HUES48 (cell line): ENCODE measurements at regions not wholly inside any gene's neighbourhood (a gene's known extent, or its start where the extent isn't known, plus 50 kb on each side); places are given as distances from the start of the nearest gene placed in this dataset.
"Not testable (repeated sequence)": the region's sequence is repeated elsewhere in the genome, so short reads cannot be mapped to it uniquely, and the experiment has no call there.

Experiments used
- H3K27ac ChIP-seq: one replicate; pipeline ENCODE4 v1.7.0; 2013; ENCODE audit warnings: low read depth, low read length, inconsistent platforms
- H3K27me3 ChIP-seq: 2 replicates; pipeline ENCODE4 v1.6.1; 2013; ENCODE audit warnings: mild to moderate bottlenecking, low read length; ENCODE audit not compliant: control insufficient read depth, insufficient read depth
- H3K36me3 ChIP-seq: 2 replicates; pipeline ENCODE4 v1.6.1; 2013; ENCODE audit warnings: low read length; ENCODE audit not compliant: control insufficient read depth, insufficient read depth
- H3K4me1 ChIP-seq: 2 replicates; pipeline ENCODE4 v1.6.1; 2013; ENCODE audit warnings: mild to moderate bottlenecking, low read length; ENCODE audit not compliant: control insufficient read depth, insufficient read depth
- H3K4me3 ChIP-seq: 2 replicates; pipeline ENCODE4 v1.5.1; 2013; ENCODE audit warnings: mild to moderate bottlenecking, low read depth, low read length
- H3K9ac ChIP-seq: 2 replicates; pipeline ENCODE4 v1.6.1; 2013; ENCODE audit warnings: mild to moderate bottlenecking, low read depth, low read length, moderate library complexity
- H3K9me3 ChIP-seq: 2 replicates; pipeline ENCODE4 v1.6.1; 2013; ENCODE audit warnings: low read length; ENCODE audit not compliant: control insufficient read depth, insufficient read depth

DNA sequence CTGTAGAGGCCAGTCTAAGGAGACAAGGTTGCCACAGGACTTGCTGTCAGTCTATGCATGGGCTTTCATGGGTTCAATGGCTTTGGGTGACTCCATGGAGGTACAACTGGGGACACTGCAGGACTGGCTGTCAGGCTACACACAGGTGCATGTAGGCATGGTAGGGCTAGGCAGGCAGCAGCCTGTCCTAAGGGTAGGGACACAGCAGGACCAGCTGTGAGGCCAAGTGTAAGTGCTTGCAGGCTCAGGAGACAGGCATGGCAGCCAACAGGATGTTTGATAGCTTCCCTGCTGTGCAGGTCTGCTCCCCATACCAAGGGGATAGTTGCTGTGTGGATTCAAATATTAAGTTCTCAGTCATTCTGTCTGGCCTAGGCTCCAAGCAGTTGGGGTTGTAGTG, 181.0 kb upstream of the NPY start:
- no peak overlapping the region for H3K27ac ChIP-seq
- H3K4me3 ChIP-seq = no peak overlapping the region
- no peaks in the 10 kb centered on the region for H3K4me1 ChIP-seq
- no peaks in the 10 kb centered on the region for H3K27me3 ChIP-seq
- H3K36me3 ChIP-seq = no peaks in the 10 kb centered on the region
- no peaks in the 10 kb centered on the region for H3K9me3 ChIP-seq
- no peak overlapping the region for H3K9ac ChIP-seq

DNA sequence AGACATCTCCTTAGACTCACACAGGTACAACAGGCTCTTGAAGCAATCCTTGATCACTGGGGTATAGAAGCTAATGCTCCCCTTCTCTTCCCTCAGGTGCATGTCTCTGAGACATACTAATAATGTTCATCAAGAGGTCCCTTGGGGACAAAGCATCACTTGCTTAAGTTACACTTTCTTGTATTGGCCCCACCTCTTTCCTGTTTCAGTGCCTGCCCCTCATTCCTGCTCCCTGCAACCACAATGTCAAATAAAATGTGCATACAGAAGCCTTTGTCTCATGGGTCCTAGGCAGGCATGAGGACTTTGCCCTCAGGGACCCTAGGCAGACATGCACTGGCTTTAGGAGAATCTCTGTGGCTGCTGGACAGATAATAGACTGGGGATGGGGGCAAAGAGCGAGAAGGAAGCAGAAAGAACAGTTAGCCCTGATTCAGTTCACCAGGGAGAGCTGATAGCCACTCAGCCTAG, 175.0 kb upstream of the NPY start:
- Histone ChIP-seq H3K9me3 (no peaks in the 10 kb centered on the region), H3K4me3 (no peak overlapping the region), H3K4me1 (no peaks in the 10 kb centered on the region), H3K27ac (no peak overlapping the region), H3K9ac (no peak overlapping the region), H3K36me3 (no peaks in the 10 kb centered on the region), H3K27me3 (no peaks in the 10 kb centered on the region)

DNA sequence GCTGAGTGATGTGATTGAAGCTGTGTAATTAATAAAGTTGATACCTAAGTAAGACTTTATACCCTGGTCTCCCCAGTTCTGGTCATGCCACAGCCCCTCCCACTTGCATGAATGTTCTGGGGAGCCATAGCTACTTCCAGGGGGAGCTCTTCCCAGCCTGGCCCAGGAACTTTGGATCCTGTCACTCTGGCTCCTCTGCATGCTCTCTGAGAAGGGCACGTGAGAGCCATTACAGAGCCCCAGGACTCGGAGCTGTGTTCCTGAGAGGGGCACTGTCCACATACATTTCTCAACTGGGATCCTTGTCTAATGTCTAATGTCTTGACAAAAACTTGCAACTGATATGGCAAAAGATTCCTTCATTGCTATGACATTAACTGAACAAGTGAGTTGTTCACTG, 173.9 kb upstream of the NPY start:
- Histone ChIP-seq H3K4me3 (no peak overlapping the region), H3K27me3 (no peaks in the 10 kb centered on the region), H3K36me3 (no peaks in the 10 kb centered on the region), H3K4me1 (no peaks in the 10 kb centered on the region), H3K9ac (no peak overlapping the region), H3K9me3 (no peaks in the 10 kb centered on the region), H3K27ac (no peak overlapping the region)

DNA sequence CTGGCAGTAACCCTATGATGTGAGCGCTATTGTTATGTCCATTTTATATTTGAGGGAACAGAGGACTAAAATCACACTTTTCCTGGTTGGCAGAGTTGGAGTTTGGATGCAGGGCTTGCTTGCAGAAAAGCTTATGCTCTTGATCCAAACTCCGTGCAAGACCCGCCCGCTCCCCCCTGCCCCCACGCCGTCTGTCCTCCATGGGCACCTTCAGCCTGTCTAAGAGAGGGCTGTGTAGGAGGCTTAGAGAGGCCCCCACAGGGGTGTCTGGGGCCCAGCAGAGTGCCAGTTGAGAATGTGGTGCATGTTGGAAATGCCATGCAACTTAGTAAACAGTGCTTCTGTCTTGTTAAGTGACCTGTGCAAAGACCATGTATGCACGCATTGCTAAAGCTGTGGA, 170.5 kb upstream of the NPY start:
- Histone ChIP-seq H3K4me1 (no peaks in the 10 kb centered on the region), H3K4me3 (no peak overlapping the region), H3K36me3 (no peaks in the 10 kb centered on the region), H3K9me3 (no peaks in the 10 kb centered on the region), H3K27ac (no peak overlapping the region), H3K9ac (no peak overlapping the region), H3K27me3 (no peaks in the 10 kb centered on the region)

DNA sequence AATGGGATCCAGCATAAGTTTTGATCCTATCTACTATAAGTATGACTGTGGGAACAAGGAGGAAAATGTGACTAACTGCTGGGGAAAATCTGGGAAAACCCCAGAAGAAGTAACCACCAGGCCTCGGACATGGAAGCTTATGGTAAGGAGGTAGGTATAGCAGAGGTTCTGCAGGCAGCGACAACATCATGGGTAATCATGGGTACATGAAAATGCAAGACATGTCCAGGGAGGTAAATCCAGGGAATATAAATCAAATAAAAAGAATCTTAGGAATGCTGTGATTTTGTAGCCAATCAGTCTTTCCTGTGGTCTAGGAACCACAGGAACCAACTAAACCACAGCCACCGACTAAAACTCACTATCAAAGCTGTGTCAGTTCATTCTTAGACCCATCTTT, 168.3 kb upstream of the NPY start:
- Histone ChIP-seq H3K9me3 (no peaks in the 10 kb centered on the region), H3K27me3 (no peaks in the 10 kb centered on the region), H3K4me3 (no peak overlapping the region), H3K4me1 (peaks cover 11% of the 10 kb centered on the region), H3K36me3 (no peaks in the 10 kb centered on the region), H3K27ac (no peak overlapping the region), H3K9ac (no peak overlapping the region)

DNA sequence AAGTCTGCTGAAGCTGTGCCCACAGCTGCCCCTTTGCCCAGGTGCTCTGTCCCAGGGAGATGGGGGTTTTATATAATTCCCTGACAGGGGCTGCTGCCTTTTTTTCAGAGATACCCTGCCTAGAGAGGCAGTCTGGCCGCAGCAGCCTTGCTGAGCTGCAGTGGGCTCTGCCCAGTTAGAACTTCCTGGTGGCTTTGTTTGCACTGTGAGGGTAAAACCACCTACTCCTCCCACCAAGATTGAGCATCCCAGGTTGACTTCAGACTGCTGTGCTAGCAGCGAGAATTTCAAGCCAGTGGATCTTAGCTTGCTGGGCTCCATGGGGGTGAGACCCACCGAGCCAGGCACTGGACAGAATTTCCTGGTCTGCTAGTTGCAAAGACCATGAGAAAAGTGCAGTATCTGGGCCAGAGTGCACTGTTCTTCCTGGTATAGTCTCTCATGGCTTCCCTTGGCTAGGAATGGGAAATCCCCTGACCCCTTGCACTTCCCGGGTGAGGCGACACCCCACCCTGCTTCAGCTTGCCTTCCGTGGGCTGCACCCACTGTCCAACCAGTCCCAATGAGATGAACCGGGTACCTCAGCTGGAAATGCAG, 166.0 kb upstream of the NPY start:
- not testable (repeated sequence) for H3K9me3 ChIP-seq, H3K36me3 ChIP-seq, H3K9ac ChIP-seq, H3K27me3 ChIP-seq, H3K27ac ChIP-seq, H3K4me3 ChIP-seq
- H3K4me1 ChIP-seq = peaks cover 14% of the 10 kb centered on the region

DNA sequence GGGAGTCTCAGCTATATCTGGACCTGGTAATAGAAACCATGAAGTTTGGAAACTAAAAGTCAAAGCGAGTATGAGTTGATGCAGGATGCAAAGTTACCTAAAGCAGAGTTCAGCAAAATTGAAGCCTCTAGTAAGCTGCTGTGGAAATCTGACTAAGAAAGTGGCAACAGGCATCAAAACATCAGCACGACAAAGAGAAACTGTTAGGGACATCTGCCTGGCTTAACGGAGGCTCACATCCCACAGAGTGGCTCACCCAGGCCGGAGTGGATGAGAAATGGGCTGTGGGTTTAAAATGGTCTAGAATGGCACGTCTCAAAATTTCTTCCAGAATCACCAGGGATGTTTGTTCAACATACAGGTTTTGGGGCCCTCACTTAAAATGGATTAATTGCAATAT, 164.1 kb upstream of the NPY start:
- Histone ChIP-seq H3K9ac (no peak overlapping the region), H3K4me1 (peaks cover 19% of the 10 kb centered on the region), H3K9me3 (no peaks in the 10 kb centered on the region), H3K27me3 (no peaks in the 10 kb centered on the region), H3K4me3 (no peak overlapping the region), H3K36me3 (no peaks in the 10 kb centered on the region), H3K27ac (no peak overlapping the region)

DNA sequence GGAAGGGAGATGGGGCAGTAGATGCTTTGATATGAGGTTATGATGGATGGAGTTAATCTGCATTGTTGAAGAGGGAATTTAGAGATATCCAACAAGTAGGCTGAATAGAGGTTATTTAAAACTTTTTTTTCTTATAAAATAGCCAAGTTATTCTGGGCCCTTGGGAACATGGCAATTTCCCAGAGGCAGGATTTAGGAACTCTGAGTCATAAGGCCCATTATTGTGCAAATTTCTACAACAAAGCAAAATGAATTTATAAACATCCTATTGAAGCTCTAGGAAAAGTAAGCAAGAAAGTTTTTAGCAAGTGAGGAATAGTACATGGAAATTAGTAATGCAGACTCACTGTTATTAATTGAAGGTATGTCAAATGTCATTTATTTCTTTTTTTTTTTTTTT, 160.9 kb upstream of the NPY start:
- H3K9ac ChIP-seq = no peak overlapping the region
- no peak overlapping the region for H3K4me3 ChIP-seq
- no peaks in the 10 kb centered on the region for H3K36me3 ChIP-seq
- no peaks in the 10 kb centered on the region for H3K27me3 ChIP-seq
- no peaks in the 10 kb centered on the region for H3K9me3 ChIP-seq
- H3K27ac ChIP-seq = no peak overlapping the region
- H3K4me1 ChIP-seq = peaks cover 19% of the 10 kb centered on the region

DNA sequence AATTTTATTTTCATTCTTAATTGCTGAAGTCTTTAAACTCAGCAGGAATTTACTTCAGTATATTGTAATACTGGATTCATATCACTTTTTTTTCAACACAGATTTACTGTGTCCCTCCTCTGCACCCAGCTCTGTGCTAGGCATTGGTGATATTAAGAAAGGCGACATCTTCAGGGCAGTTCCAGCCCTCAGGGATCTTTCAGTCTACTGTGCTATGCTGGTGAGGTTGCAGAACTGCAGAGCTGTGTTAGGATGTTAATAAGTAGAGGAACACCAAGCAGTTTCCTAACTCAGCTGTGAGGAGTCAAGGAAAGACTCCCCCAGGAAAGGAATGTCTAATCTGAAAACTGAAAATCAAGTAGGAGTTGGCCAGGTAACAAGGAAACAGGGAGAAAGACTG, 158.2 kb upstream of the NPY start:
- peaks cover 9% of the 10 kb centered on the region; the same call in 1 of the 2 replicates for H3K4me1 ChIP-seq
- no peaks in the 10 kb centered on the region for H3K9me3 ChIP-seq
- no peak overlapping the region for H3K4me3 ChIP-seq
- H3K9ac ChIP-seq = no peak overlapping the region
- no peaks in the 10 kb centered on the region for H3K36me3 ChIP-seq
- no peaks in the 10 kb centered on the region for H3K27me3 ChIP-seq
- H3K27ac ChIP-seq = no peak overlapping the region

DNA sequence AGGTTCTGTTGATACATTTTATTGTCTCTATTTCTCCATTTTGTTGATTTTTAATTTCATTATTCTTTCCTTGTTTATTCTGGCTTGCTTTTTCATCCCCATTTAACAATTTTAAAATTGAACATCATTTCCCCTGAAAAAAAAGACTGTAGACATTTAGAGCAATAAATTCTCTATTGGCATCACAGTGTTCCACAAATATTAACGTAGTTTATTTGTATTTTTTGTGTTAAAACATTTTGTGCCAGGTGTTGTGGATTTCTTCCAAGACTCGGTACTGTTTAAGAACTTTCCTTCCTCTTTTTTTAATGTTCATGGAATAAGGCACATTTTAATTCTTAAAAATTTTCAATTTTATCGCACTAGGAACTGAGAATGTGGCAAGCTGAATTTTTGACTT, 156.1 kb upstream of the NPY start:
- no peak overlapping the region for H3K27ac ChIP-seq

DNA sequence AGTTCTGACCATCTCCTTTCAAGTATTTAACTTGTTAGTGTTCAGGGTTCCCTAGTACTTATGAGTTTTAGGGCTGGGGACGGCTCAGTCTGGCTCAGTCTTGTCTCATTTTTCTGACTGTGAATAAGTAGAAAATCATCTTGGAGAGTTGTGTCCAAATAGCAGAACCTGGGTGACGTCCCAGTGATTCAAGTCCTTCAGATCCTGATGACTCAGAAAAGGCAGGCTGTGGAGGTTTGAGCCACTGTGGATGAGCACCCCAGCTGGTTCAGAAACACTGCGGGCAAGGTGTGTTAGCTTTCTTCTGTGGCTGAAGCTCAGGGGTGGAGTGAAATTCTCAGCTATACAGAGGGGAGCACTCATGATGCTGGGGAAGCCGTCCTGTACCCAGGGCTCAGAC, 154.4 kb upstream of the NPY start:
- H3K36me3 ChIP-seq = no peaks in the 10 kb centered on the region
- no peak overlapping the region for H3K27ac ChIP-seq
- H3K9ac ChIP-seq = no peak overlapping the region
- H3K4me1 ChIP-seq = no peaks in the 10 kb centered on the region
- H3K9me3 ChIP-seq = no peaks in the 10 kb centered on the region
- no peaks in the 10 kb centered on the region for H3K27me3 ChIP-seq
- no peak overlapping the region for H3K4me3 ChIP-seq

More for the DNA sequence above, 156.1 kb upstream of the NPY start:
- Histone ChIP-seq H3K27me3 (no peaks in the 10 kb centered on the region), H3K9me3 (no peaks in the 10 kb centered on the region), H3K4me3 (no peak overlapping the region), H3K36me3 (no peaks in the 10 kb centered on the region), H3K4me1 (peaks cover 6% of the 10 kb centered on the region; the same call in 1 of the 2 replicates), H3K9ac (no peak overlapping the region)

DNA sequence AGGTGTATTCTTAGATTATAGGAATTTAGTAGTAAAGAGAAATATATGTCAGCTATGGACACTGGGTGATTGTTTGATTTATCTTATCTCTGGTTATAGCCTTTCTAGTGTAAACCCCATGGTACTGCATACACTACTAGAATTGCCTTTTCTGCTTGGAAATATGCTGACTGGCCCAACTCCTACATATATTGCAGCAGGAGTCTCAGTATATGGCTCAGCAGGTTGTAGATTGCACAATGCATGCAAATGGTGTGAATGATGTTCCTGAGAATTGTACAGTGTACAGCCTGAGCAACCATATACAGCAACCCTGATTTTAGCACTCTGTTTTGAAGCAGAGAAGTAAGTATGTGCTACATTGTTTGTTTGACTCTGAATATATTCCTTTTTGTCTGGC, 153.4 kb upstream of the NPY start:
- Histone ChIP-seq H3K4me1 (no peaks in the 10 kb centered on the region), H3K27me3 (no peaks in the 10 kb centered on the region), H3K36me3 (no peaks in the 10 kb centered on the region), H3K4me3 (no peak overlapping the region), H3K27ac (no peak overlapping the region), H3K9me3 (no peaks in the 10 kb centered on the region), H3K9ac (no peak overlapping the region)
